ENCODE measurements at regions not wholly inside any gene's neighbourhood (a gene's known extent, or its start where the extent isn't known, plus 50 kb on each side); places are given as distances from the start of the nearest gene placed in this dataset.

DNA sequence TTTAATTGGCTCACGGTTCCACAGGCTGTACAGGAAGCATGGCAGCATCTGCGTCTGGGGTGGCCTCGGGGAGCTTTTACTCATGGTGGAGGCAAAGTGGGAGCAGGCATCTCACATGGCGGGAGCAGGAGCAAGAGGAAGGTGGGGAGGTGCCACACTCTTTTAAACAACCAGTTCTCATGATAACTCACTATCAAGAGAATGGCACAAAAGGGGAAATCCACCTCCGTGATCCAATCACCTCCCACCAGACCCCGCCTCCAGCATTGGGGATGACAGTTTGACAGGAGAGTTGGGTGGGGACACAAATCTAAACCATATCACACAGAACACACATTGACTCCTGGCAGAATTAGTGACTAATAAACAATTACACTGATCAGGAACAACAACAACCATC is 68.6 kb upstream of the ACKR3 start:
- TF ChIP-seq, protein P1, sequence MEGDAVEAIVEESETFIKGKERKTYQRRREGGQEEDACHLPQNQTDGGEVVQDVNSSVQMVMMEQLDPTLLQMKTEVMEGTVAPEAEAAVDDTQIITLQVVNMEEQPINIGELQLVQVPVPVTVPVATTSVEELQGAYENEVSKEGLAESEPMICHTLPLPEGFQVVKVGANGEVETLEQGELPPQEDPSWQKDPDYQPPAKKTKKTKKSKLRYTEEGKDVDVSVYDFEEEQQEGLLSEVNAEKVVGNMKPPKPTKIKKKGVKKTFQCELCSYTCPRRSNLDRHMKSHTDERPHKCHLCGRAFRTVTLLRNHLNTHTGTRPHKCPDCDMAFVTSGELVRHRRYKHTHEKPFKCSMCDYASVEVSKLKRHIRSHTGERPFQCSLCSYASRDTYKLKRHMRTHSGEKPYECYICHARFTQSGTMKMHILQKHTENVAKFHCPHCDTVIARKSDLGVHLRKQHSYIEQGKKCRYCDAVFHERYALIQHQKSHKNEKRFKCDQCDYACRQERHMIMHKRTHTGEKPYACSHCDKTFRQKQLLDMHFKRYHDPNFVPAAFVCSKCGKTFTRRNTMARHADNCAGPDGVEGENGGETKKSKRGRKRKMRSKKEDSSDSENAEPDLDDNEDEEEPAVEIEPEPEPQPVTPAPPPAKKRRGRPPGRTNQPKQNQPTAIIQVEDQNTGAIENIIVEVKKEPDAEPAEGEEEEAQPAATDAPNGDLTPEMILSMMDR (IDR thresholded peaks at IDR 0.05 in 8 of 11, conservative IDR thresholded peaks at IDR 0.05 in 3 of 11) = no peak
- TF ChIP-seq POLR2A (IDR thresholded peaks at IDR 0.05) = no peak
